ENCODE measurements at regions not wholly inside any gene's neighbourhood (a gene's known extent, or its start where the extent isn't known, plus 50 kb on each side); places are given as distances from the start of the nearest gene placed in this dataset.
"Not testable (repeated sequence)": the region's sequence is repeated elsewhere in the genome, so short reads cannot be mapped to it uniquely, and the experiment has no call there.

DNA sequence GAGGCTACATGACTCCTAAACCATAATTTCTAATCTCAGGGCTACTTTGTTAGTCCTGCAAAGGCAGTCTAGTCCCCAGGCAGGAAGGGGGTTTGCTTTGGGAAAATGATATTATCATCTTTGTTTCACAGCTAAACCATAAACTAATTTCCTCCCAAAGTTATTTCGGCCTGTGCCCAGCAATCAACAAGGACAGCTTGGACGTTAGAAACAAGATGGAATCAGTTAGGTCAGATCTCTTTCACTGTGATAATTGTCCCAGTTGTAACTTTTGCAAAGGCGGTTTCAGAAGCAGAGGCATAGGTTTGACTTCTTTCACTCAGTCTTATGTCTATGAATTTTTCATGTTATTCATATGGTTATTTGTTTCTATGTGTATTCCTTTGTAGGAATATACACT, 119.1 kb downstream of the PPIAL4G start:
- TF ChIP-seq, protein P1, sequence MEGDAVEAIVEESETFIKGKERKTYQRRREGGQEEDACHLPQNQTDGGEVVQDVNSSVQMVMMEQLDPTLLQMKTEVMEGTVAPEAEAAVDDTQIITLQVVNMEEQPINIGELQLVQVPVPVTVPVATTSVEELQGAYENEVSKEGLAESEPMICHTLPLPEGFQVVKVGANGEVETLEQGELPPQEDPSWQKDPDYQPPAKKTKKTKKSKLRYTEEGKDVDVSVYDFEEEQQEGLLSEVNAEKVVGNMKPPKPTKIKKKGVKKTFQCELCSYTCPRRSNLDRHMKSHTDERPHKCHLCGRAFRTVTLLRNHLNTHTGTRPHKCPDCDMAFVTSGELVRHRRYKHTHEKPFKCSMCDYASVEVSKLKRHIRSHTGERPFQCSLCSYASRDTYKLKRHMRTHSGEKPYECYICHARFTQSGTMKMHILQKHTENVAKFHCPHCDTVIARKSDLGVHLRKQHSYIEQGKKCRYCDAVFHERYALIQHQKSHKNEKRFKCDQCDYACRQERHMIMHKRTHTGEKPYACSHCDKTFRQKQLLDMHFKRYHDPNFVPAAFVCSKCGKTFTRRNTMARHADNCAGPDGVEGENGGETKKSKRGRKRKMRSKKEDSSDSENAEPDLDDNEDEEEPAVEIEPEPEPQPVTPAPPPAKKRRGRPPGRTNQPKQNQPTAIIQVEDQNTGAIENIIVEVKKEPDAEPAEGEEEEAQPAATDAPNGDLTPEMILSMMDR (conservative IDR thresholded peaks at IDR 0.05 in 1 of 2, IDR thresholded peaks at IDR 0.05 in 1 of 2; ENCODE audit: low read depth in 1 of 2, low read length in 2 of 2): not testable (repeated sequence)
- TF ChIP-seq EZH2 (IDR thresholded peaks at IDR 0.05; ENCODE audit: low read length, missing control alignments): not testable (repeated sequence)
